Neural progenitor cell (in vitro differentiated cells): ENCODE measurements at regions not wholly inside any gene's neighbourhood (a gene's known extent, or its start where the extent isn't known, plus 50 kb on each side); places are given as distances from the start of the nearest gene placed in this dataset.
A peak's percentile ranks its signal among the peaks of the same experiment; 100 is the strongest.

Source experiments
- DNase-seq: peaks from one replicate; pipeline ENCODE4 v3.0.0-alpha.2; 2016; ENCODE audit warnings: low spot score
- H2AFZ ChIP-seq: fragments of 200-600 bp; sonication (generic); replicated peaks from 2 replicates; pipeline ENCODE4 v1.6.1; 2016; ENCODE audit warnings: antibody characterized with exemption
- H3F3A ChIP-seq: fragments of 200-600 bp; sonication (generic); 2 replicates; pipeline ENCODE4 v1.6.1; 2016; ENCODE audit warnings: antibody characterized with exemption, low read depth
- H3K27ac ChIP-seq: fragments of 200-600 bp; sonication (generic); 2 replicates; pipeline ENCODE4 v1.5.1; 2016; ENCODE audit warnings: mild to moderate bottlenecking
- H3K27me3 ChIP-seq: fragments of 200-600 bp; sonication (generic); 2 replicates; pipeline ENCODE4 v1.6.1; 2016; ENCODE audit warnings: mild to moderate bottlenecking, moderate library complexity
- H3K36me3 ChIP-seq: fragments of 200-600 bp; sonication (generic); 2 replicates; pipeline ENCODE4 v1.5.1; 2016
- H3K4me1 ChIP-seq: fragments of 200-600 bp; sonication (generic); 2 replicates; pipeline ENCODE4 v1.6.1; 2016; ENCODE audit warnings: mixed run types
- H3K4me2 ChIP-seq: fragments of 200-600 bp; sonication (generic); 2 replicates; pipeline ENCODE4 v1.6.1; 2016
- H3K4me3 ChIP-seq: fragments of 200-600 bp; sonication (generic); 2 replicates; pipeline ENCODE4 v1.5.1; 2016
- H3K79me2 ChIP-seq: fragments of 200-600 bp; sonication (generic); 2 replicates; pipeline ENCODE4 v1.6.1; 2016; ENCODE audit warnings: low read depth
- H3K9ac ChIP-seq: fragments of 200-600 bp; sonication (generic); 2 replicates; pipeline ENCODE4 v1.6.1; 2016
- H3K9me3 ChIP-seq: fragments of 200-600 bp; sonication (generic); 2 replicates; pipeline ENCODE4 v1.5.1; 2016; ENCODE audit warnings: low read depth
- H4K20me1 ChIP-seq: fragments of 200-600 bp; sonication (generic); 2 replicates; pipeline ENCODE4 v1.6.1; 2016; ENCODE audit warnings: low read depth
- H3K27ac Mint-ChIP-seq: 3 replicates; pipeline ENCODE4 v1.8.0; 2021; ENCODE audit warnings: mixed read lengths
- H3K27me3 Mint-ChIP-seq: 2 replicates; pipeline ENCODE4 v1.8.0; 2022; ENCODE audit warnings: low read depth, mild to moderate bottlenecking, inconsistent platforms, moderate library complexity, mixed read lengths; ENCODE audit not compliant: insufficient read depth
- H3K36me3 Mint-ChIP-seq: 3 replicates; pipeline ENCODE4 v1.8.0; 2021; ENCODE audit warnings: mixed read lengths
- H3K4me1 Mint-ChIP-seq: 3 replicates; pipeline ENCODE4 v1.8.0; 2021; ENCODE audit warnings: mixed read lengths
- H3K4me3 Mint-ChIP-seq: 3 replicates; pipeline ENCODE4 v1.8.0; 2021; ENCODE audit warnings: mild to moderate bottlenecking, moderate library complexity, mixed read lengths
- H3K9me3 Mint-ChIP-seq: 3 replicates; pipeline ENCODE4 v1.8.0; 2020; ENCODE audit warnings: mixed read lengths
- EZH2 ChIP-seq: fragments of 200-600 bp; sonication (generic); IDR thresholded peaks from 2 replicates; pipeline ENCODE4 v1.6.1; 2017; ENCODE audit warnings: antibody characterized with exemption, mild to moderate bottlenecking, moderate library complexity
- EZH2phosphoT487 ChIP-seq: fragments of 200-600 bp; sonication (generic); IDR thresholded peaks from 2 replicates; pipeline ENCODE4 v1.6.1; 2017; ENCODE audit warnings: antibody characterized with exemption
- TF ChIP-seq, protein P1 (sequence below): fragments of 200-600 bp; sonication (generic); IDR thresholded peaks from 2 replicates; pipeline ENCODE4 v1.5.1; 2017; ENCODE audit warnings: antibody characterized with exemption, mild to moderate bottlenecking

DNA sequence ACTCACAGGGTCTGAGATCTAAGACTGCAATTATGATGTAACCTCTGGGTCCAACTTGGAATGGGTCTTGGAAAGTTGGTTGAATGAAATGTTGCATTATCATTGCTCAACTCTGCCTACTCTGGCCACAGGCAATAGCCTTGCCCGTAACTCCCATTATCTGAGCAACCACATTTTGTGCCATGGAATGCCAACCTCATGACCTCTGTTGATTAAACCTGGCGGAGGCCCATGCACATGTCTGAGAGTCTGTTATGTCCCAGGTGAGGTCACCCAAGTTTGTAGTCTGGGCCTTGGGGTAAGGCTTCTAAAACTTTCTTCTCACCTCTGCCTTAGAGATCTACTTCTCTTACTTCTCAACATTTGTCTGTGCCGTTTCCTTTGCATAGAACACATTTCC, 140.9 kb downstream of the TBX5 start:
- H3K4me3 Mint-ChIP-seq = no peak overlapping the region
- H3K9me3 ChIP-seq = no peaks in the 10 kb centered on the region
- H2AFZ ChIP-seq = no peak overlapping the region
- H3K27ac ChIP-seq = no peak overlapping the region
- no peak overlapping the region for H3K4me2 ChIP-seq
- H3F3A ChIP-seq = no peaks in the 10 kb centered on the region
- no peaks in the 10 kb centered on the region for H3K79me2 ChIP-seq
- H3K36me3 Mint-ChIP-seq = no peaks in the 10 kb centered on the region
- no peaks in the 10 kb centered on the region for H3K4me1 ChIP-seq
- no peaks in the 10 kb centered on the region for H3K36me3 ChIP-seq
- H3K9me3 Mint-ChIP-seq = no peaks in the 10 kb centered on the region
- H3K27me3 Mint-ChIP-seq = peaks cover 4% of the 10 kb centered on the region
- TF ChIP-seq, protein P1, sequence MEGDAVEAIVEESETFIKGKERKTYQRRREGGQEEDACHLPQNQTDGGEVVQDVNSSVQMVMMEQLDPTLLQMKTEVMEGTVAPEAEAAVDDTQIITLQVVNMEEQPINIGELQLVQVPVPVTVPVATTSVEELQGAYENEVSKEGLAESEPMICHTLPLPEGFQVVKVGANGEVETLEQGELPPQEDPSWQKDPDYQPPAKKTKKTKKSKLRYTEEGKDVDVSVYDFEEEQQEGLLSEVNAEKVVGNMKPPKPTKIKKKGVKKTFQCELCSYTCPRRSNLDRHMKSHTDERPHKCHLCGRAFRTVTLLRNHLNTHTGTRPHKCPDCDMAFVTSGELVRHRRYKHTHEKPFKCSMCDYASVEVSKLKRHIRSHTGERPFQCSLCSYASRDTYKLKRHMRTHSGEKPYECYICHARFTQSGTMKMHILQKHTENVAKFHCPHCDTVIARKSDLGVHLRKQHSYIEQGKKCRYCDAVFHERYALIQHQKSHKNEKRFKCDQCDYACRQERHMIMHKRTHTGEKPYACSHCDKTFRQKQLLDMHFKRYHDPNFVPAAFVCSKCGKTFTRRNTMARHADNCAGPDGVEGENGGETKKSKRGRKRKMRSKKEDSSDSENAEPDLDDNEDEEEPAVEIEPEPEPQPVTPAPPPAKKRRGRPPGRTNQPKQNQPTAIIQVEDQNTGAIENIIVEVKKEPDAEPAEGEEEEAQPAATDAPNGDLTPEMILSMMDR = no peak
- no peak for TF ChIP-seq EZH2phosphoT487
- TF ChIP-seq EZH2 = no peak
- no peak overlapping the region for H3K9ac ChIP-seq
- peaks cover 14% of the 10 kb centered on the region for H3K4me1 Mint-ChIP-seq
- no peak overlapping the region for H3K27ac Mint-ChIP-seq
- no peak overlapping the region for H3K4me3 ChIP-seq
- no peaks in the 10 kb centered on the region for H4K20me1 ChIP-seq
- H3K27me3 ChIP-seq = no peaks in the 10 kb centered on the region
- DNase-seq = no peak

GRCh38 chr12:114263056-114263805, 142.7 kb downstream of the TBX5 start:
- H3K9me3 Mint-ChIP-seq = no peaks in the 10 kb centered on the region
- Histone ChIP-seq H3K4me1 (no peaks in the 10 kb centered on the region), H3K27ac (no peak overlapping the region), H3K4me3 (no peak overlapping the region), H3K79me2 (no peaks in the 10 kb centered on the region), H3K36me3 (no peaks in the 10 kb centered on the region), H4K20me1 (no peaks in the 10 kb centered on the region), H2AFZ (no peak overlapping the region), H3K4me2 (no peak overlapping the region), H3K9ac (no peak overlapping the region), H3F3A (no peaks in the 10 kb centered on the region), H3K27me3 (no peaks in the 10 kb centered on the region), H3K9me3 (no peaks in the 10 kb centered on the region)
- peaks cover 14% of the 10 kb centered on the region for H3K4me1 Mint-ChIP-seq
- no peak overlapping the region for H3K27ac Mint-ChIP-seq
- peaks cover 4% of the 10 kb centered on the region for H3K27me3 Mint-ChIP-seq
- DNase-seq = no peak
- H3K36me3 Mint-ChIP-seq = no peaks in the 10 kb centered on the region
- no peak overlapping the region for H3K4me3 Mint-ChIP-seq
- TF ChIP-seq, protein P1 = no peak
- TF ChIP-seq EZH2phosphoT487 (no peak), EZH2 (no peak)

DNA sequence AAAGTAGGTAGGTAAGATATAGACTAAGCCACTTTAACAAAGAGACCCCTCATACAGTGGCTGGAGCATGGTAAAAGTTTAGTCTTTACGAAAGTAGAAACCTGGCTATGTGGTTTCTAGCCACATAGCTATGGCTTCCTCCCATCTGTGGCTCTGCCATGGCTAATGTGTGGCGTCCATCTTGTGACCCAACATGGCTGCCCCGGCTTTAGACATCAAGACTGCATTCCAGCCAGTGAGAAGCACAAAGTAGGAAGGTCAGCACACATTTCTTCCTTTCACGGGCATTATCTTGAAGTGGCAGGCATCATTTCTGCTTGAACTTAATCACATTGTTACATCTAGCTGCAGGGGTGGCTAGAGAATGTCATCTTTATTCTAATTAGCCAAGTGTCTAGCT, 148.3 kb downstream of the TBX5 start:
- Mint-ChIP-seq H3K4me3 (no peak overlapping the region), H3K27me3 (no peaks in the 10 kb centered on the region), H3K4me1 (peaks cover under 1% of the 10 kb centered on the region), H3K9me3 (no peaks in the 10 kb centered on the region), H3K27ac (no peak overlapping the region), H3K36me3 (no peaks in the 10 kb centered on the region)
- DNase-seq = no peak
- no peaks in the 10 kb centered on the region for H3K27me3 ChIP-seq
- no peak overlapping the region for H3K4me2 ChIP-seq
- no peak overlapping the region for H3K27ac ChIP-seq
- no peaks in the 10 kb centered on the region for H3K36me3 ChIP-seq
- TF ChIP-seq EZH2 (no peak), EZH2phosphoT487 (no peak)
- TF ChIP-seq, protein P1 = no peak
- no peaks in the 10 kb centered on the region for H3K9me3 ChIP-seq
- H3K4me1 ChIP-seq = no peaks in the 10 kb centered on the region
- H3K79me2 ChIP-seq = no peaks in the 10 kb centered on the region
- peak overlapping the region; percentile 63 for H2AFZ ChIP-seq
- no peaks in the 10 kb centered on the region for H4K20me1 ChIP-seq
- no peaks in the 10 kb centered on the region for H3F3A ChIP-seq
- H3K9ac ChIP-seq = no peak overlapping the region
- H3K4me3 ChIP-seq = no peak overlapping the region
